IMR-90 (cell line): ENCODE measurements at regions not wholly inside any gene's neighbourhood (a gene's known extent, or its start where the extent isn't known, plus 50 kb on each side); places are given as distances from the start of the nearest gene placed in this dataset.

Source experiments
- BHLHE40 ChIP-seq: fragments of 150-350 bp; IDR thresholded peaks from 2 replicates; pipeline ENCODE4 v1.6.1; 2016; ENCODE audit warnings: mild to moderate bottlenecking, low read depth, low read length
- CEBPB ChIP-seq: IDR thresholded peaks from 2 replicates; pipeline ENCODE4 v1.6.1; 2012; ENCODE audit warnings: low read depth, low read length, improper control_type of control experiment
- FOS ChIP-seq: fragments of 150-350 bp; IDR thresholded peaks from 2 replicates; pipeline ENCODE4 v1.6.1; 2016; ENCODE audit warnings: low read depth, low read length
- MAFK ChIP-seq: IDR thresholded peaks from 2 replicates; pipeline ENCODE4 v1.6.1; 2012; ENCODE audit warnings: low read depth, low read length, improper control_type of control experiment
- MAZ ChIP-seq: IDR thresholded peaks from 2 replicates; pipeline ENCODE4 v1.6.1; 2012; ENCODE audit warnings: low read depth, mild to moderate bottlenecking, low read length, improper control_type of control experiment, moderate library complexity, borderline replicate concordance
- MXI1 ChIP-seq: IDR thresholded peaks from 2 replicates; pipeline ENCODE4 v1.6.1; 2012; ENCODE audit warnings: low read depth, mild to moderate bottlenecking, low read length, moderate library complexity, borderline replicate concordance
- POLR2A ChIP-seq: IDR thresholded peaks from 2 replicates; pipeline ENCODE4 v1.6.1; 2012; ENCODE audit warnings: mild to moderate bottlenecking, low read depth, low read length
- RAD21 ChIP-seq: IDR thresholded peaks from 2 replicates; pipeline ENCODE4 v1.6.1; 2012; ENCODE audit warnings: low read length, improper control_type of control experiment
- RCOR1 ChIP-seq: IDR thresholded peaks from 2 replicates; pipeline ENCODE4 v1.6.1; 2012; ENCODE audit warnings: mild to moderate bottlenecking, low read length, improper control_type of control experiment; ENCODE audit not compliant: insufficient replicate concordance
- SMC3 ChIP-seq: fragments of 150-350 bp; IDR thresholded peaks from 2 replicates; pipeline ENCODE4 v1.6.1; 2016; ENCODE audit warnings: low read depth, mild to moderate bottlenecking, antibody characterized with exemption, low read length, moderate library complexity
- TF ChIP-seq, protein P1 (sequence below): conservative IDR thresholded peaks from 2 replicates; pipeline ENCODE4 v1.5.1; 2012; ENCODE audit warnings: mild to moderate bottlenecking, low read depth, low read length, improper control_type of control experiment
- TF ChIP-seq, protein P2 (sequence below): fragments of 150-350 bp; IDR thresholded peaks from 2 replicates; pipeline ENCODE4 v1.6.1; 2017; ENCODE audit warnings: mild to moderate bottlenecking, antibody characterized with exemption, low read length, low read depth
- TF ChIP-seq, protein P3 (sequence below): fragments of 150-350 bp; IDR thresholded peaks from 2 replicates; pipeline ENCODE4 v1.6.1; 2016; ENCODE audit warnings: low read depth, mild to moderate bottlenecking, low read length, moderate library complexity, borderline replicate concordance

DNA sequence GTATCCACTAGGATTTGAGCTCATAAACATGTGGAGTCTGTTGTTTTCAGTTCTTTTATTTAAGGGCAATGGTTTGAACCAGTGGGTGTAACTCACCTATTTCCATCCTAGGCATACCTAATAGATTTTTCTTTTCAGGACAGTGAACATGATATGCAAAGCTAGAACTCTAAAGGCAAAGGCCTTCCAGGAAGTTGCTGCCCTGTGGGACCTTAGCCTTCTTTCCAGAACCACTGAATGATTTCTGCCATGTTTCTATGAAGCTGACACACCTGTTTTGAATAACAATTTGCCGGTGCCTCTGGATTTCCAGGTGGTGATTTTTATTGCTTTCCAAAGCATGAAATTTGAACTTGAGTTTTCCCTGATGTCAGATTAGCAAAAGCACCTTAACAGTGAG, 372.9 kb upstream of the FAR2 start:
- TF ChIP-seq MXI1, result no peak
- no peak for TF ChIP-seq BHLHE40
- TF ChIP-seq, protein P1, sequence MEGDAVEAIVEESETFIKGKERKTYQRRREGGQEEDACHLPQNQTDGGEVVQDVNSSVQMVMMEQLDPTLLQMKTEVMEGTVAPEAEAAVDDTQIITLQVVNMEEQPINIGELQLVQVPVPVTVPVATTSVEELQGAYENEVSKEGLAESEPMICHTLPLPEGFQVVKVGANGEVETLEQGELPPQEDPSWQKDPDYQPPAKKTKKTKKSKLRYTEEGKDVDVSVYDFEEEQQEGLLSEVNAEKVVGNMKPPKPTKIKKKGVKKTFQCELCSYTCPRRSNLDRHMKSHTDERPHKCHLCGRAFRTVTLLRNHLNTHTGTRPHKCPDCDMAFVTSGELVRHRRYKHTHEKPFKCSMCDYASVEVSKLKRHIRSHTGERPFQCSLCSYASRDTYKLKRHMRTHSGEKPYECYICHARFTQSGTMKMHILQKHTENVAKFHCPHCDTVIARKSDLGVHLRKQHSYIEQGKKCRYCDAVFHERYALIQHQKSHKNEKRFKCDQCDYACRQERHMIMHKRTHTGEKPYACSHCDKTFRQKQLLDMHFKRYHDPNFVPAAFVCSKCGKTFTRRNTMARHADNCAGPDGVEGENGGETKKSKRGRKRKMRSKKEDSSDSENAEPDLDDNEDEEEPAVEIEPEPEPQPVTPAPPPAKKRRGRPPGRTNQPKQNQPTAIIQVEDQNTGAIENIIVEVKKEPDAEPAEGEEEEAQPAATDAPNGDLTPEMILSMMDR, result no peak
- TF ChIP-seq, protein P2, sequence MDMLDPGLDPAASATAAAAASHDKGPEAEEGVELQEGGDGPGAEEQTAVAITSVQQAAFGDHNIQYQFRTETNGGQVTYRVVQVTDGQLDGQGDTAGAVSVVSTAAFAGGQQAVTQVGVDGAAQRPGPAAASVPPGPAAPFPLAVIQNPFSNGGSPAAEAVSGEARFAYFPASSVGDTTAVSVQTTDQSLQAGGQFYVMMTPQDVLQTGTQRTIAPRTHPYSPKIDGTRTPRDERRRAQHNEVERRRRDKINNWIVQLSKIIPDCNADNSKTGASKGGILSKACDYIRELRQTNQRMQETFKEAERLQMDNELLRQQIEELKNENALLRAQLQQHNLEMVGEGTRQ, result no peak
- TF ChIP-seq, protein P3, sequence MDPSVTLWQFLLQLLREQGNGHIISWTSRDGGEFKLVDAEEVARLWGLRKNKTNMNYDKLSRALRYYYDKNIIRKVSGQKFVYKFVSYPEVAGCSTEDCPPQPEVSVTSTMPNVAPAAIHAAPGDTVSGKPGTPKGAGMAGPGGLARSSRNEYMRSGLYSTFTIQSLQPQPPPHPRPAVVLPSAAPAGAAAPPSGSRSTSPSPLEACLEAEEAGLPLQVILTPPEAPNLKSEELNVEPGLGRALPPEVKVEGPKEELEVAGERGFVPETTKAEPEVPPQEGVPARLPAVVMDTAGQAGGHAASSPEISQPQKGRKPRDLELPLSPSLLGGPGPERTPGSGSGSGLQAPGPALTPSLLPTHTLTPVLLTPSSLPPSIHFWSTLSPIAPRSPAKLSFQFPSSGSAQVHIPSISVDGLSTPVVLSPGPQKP, result no peak
- no peak for TF ChIP-seq MAFK
- no peak for TF ChIP-seq RAD21
- no peak for TF ChIP-seq SMC3
- TF ChIP-seq MAZ, result no peak
- no peak for TF ChIP-seq POLR2A
- no peak for TF ChIP-seq RCOR1
- no peak for TF ChIP-seq FOS
- no peak for TF ChIP-seq CEBPB
